ENCODE measurements at regions not wholly inside any gene's neighbourhood (a gene's known extent, or its start where the extent isn't known, plus 50 kb on each side); places are given as distances from the start of the nearest gene placed in this dataset.

DNA sequence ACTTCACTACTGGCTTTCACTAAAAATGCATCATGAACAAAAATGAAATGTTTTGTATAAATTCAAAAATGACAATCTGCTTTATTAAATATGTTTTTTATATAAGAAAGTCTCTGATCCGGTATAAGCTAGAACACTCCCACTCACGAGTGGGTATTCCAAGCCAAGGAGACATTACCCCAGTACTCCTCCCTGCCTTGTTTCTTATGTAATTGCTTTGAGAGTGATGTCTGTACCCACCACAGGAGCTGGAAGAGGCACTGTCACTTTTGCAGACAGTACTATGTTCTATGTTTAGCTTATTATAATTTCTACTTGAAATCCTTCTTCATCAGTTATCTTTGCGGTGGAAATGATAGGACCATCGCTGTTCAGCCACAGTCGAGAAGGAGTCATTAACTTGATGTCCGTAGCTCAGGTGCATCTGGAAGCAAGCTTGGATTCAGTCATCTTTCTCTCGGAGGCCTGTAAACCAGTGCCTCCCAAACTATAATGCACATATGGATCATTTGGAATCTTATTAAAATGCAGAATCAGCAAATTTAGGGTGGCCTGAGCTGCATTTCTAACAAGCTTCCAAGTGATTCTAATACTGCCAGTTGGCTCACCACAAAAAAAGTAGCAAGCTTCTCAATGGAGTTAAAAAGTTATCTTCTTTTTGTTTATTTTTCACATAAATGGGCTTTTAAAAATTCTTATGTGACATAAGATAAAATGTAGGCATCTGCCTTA, 396.4 kb downstream of the GRIA2 start:
- Histone ChIP-seq H3K36me3 (ENCODE audit: insufficient read depth, low read length) (no peaks in the 10 kb centered on the region), H3K9me3 (replicated peaks; ENCODE audit: low read length) (no peaks in the 10 kb centered on the region), H3K4me3 (ENCODE audit: low read length) (no peak overlapping the region), H3K4me1 (ENCODE audit: control insufficient read depth, insufficient read depth, low read length) (no peaks in the 10 kb centered on the region), H3K27me3 (ENCODE audit: control insufficient read depth, insufficient read depth, low read length) (no peaks in the 10 kb centered on the region), H3K4me2 (ENCODE audit: low read length) (no peak overlapping the region), H3K9ac (ENCODE audit: low read depth, low read length) (no peak overlapping the region)

DNA sequence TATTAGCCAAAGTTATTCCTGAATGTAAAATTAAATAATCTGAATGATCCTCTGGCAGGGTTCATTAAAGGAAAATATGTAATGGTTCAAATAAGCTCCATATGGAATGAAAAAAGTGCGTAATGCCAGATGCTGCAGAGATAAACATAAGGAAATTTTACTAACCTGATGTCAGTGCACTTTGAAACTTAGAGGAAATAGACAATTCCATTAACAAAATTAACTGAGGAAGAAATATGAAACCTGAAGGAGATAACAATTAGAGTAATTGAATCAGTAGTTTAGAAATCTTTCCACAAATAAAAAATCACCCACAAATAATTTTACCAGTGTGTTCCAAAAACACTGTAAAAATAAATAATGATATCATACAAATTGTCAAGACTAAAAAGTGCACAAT, 387.5 kb downstream of the GRIA2 start:
- Histone ChIP-seq H3K36me3 (ENCODE audit: insufficient read depth, low read length) (no peaks in the 10 kb centered on the region), H3K4me1 (ENCODE audit: control insufficient read depth, insufficient read depth, low read length) (no peaks in the 10 kb centered on the region), H3K9ac (ENCODE audit: low read depth, low read length) (no peak overlapping the region), H3K9me3 (replicated peaks; ENCODE audit: low read length) (no peaks in the 10 kb centered on the region), H3K4me3 (ENCODE audit: low read length) (no peak overlapping the region), H3K4me2 (ENCODE audit: low read length) (no peak overlapping the region), H3K27me3 (ENCODE audit: control insufficient read depth, insufficient read depth, low read length) (no peaks in the 10 kb centered on the region)

DNA sequence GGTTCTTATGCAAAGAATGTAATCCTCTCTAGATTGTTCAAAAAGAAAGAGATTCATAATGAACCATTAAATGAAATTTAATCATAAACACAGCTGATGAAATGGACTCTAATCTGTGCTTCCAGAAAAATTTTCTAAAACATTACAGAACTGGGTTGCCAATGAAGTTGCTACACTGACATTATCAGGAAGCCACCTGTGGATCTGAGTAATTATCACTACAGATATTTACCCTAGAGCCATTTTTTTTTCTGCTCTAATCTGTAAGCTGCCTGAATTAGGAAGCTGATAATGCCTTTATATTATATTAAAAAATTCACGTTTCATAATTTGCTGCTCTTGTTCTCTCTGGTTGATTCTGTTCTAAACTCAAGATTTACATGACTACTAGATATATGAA, 380.1 kb downstream of the GRIA2 start:
- Histone ChIP-seq H3K27me3 (ENCODE audit: control insufficient read depth, insufficient read depth, low read length) (no peaks in the 10 kb centered on the region), H3K4me2 (ENCODE audit: low read length) (no peak overlapping the region), H3K9me3 (replicated peaks; ENCODE audit: low read length) (no peaks in the 10 kb centered on the region), H3K4me1 (ENCODE audit: control insufficient read depth, insufficient read depth, low read length) (no peaks in the 10 kb centered on the region), H3K36me3 (ENCODE audit: insufficient read depth, low read length) (no peaks in the 10 kb centered on the region), H3K4me3 (ENCODE audit: low read length) (no peak overlapping the region), H3K9ac (ENCODE audit: low read depth, low read length) (no peak overlapping the region)

DNA sequence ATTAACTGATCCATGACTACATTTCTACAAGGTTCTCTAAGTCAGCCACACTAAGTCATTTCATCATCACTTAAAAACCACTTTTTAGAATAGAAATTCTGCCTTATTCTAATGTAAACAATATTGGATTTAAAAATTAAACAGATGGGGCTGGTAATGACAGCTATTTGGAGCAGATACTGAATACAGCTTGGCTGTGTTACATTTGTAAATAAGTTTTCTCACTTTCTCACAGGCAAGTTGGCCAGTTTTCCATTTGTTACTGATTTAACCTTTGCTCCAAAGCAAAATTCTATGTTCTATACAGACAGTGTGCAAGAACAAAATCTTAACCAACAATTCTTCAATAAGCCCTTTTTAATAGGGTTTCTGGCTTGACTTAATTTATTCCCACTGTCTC, 370.7 kb downstream of the GRIA2 start:
- no peak overlapping the region for H3K9ac ChIP-seq (ENCODE audit: low read depth, low read length)
- no peak overlapping the region for H3K4me3 ChIP-seq (ENCODE audit: low read length)
- H3K4me2 ChIP-seq (ENCODE audit: low read length): no peak overlapping the region
- H3K4me1 ChIP-seq (ENCODE audit: control insufficient read depth, insufficient read depth, low read length): no peaks in the 10 kb centered on the region
- H3K27me3 ChIP-seq (ENCODE audit: control insufficient read depth, insufficient read depth, low read length): no peaks in the 10 kb centered on the region
- no peaks in the 10 kb centered on the region for H3K36me3 ChIP-seq (ENCODE audit: insufficient read depth, low read length)
- no peaks in the 10 kb centered on the region for H3K9me3 ChIP-seq (replicated peaks; ENCODE audit: low read length)

DNA sequence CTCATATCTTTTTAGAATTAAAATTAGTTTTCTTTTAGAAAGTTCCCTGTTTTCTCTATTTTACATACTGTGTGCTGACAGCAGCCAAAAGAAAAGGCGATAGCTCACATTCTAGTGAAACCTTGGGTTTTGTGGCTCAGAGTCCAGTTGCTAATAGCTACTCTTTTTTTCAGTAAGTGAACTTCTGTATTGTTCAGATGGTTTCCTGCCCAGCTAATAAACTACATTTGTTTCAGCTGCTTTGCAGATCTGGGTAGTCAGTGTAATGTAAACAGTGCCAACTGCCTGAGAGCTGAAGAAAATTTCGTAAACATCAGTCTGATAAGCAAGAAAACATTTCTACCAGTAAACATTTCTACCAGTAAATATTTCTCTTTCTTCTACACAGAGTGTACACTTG, 370.2 kb downstream of the GRIA2 start:
- no peaks in the 10 kb centered on the region for H3K9me3 ChIP-seq (replicated peaks; ENCODE audit: low read length)
- H3K27me3 ChIP-seq (ENCODE audit: control insufficient read depth, insufficient read depth, low read length): no peaks in the 10 kb centered on the region
- no peaks in the 10 kb centered on the region for H3K4me1 ChIP-seq (ENCODE audit: control insufficient read depth, insufficient read depth, low read length)
- H3K4me3 ChIP-seq (ENCODE audit: low read length): no peak overlapping the region
- H3K4me2 ChIP-seq (ENCODE audit: low read length): no peak overlapping the region
- no peaks in the 10 kb centered on the region for H3K36me3 ChIP-seq (ENCODE audit: insufficient read depth, low read length)
- no peak overlapping the region for H3K9ac ChIP-seq (ENCODE audit: low read depth, low read length)

DNA sequence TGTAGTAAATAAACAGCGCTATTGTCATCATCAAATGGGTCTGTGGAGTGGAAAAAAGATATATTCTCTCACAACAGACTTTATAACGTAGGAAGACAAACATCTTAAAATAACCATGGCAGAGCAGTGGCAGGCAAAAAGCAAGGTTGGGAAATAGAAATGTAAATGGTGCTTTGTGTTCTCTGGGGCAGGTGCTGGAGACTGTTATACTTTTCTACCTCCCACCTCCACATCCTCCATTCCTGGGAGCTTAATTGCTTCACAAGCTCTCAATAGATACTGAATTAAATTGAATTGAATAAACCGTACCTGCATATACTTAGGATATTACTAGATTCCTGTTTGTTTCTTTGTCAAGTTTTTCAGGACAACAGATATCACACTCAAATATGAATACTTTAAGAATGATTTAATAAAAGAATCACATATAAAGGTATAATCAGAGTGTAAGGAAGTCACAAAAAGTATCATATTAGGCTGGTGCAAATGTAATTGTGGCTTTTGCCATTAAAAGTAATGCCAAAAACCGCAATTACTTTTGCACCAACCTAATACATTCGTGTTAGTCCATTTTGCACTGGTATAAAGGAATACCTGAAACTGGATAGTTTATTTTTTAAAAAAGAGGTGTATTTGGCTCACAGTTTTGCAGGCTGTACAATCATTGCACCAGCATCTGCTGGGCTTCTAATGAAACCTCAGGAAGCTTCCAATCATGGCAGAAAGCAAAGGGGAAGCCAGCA, 367.3 kb downstream of the GRIA2 start:
- no peaks in the 10 kb centered on the region for H3K4me1 ChIP-seq (ENCODE audit: control insufficient read depth, insufficient read depth, low read length)
- H3K27me3 ChIP-seq (ENCODE audit: control insufficient read depth, insufficient read depth, low read length): no peaks in the 10 kb centered on the region
- H3K9ac ChIP-seq (ENCODE audit: low read depth, low read length): no peak overlapping the region
- H3K9me3 ChIP-seq (replicated peaks; ENCODE audit: low read length): no peaks in the 10 kb centered on the region
- H3K36me3 ChIP-seq (ENCODE audit: insufficient read depth, low read length): no peaks in the 10 kb centered on the region
- H3K4me2 ChIP-seq (ENCODE audit: low read length): no peak overlapping the region
- no peak overlapping the region for H3K4me3 ChIP-seq (ENCODE audit: low read length)

DNA sequence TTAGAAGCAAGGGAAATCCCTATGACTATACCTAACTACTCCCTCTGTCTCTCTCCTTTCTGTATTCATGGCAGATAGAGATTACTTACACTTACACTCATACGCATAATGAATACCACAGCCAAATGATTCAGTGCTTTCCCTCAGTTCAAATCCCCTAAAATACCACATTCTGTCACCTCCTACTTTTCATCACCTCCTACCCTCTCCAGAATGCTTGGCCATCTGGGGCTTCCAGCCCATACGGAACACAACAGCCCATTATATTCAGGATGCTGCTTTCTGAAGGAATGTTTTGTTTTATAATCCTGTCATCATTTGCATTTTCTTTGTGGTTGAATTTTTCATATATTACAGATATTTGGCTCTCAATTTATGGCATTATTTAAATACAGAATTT, 361.6 kb downstream of the GRIA2 start:
- Histone ChIP-seq H3K36me3 (ENCODE audit: insufficient read depth, low read length) (no peaks in the 10 kb centered on the region), H3K27me3 (ENCODE audit: control insufficient read depth, insufficient read depth, low read length) (no peaks in the 10 kb centered on the region), H3K4me2 (ENCODE audit: low read length) (no peak overlapping the region), H3K4me3 (ENCODE audit: low read length) (no peak overlapping the region), H3K9ac (ENCODE audit: low read depth, low read length) (no peak overlapping the region), H3K4me1 (ENCODE audit: control insufficient read depth, insufficient read depth, low read length) (no peaks in the 10 kb centered on the region), H3K9me3 (replicated peaks; ENCODE audit: low read length) (no peaks in the 10 kb centered on the region)

DNA sequence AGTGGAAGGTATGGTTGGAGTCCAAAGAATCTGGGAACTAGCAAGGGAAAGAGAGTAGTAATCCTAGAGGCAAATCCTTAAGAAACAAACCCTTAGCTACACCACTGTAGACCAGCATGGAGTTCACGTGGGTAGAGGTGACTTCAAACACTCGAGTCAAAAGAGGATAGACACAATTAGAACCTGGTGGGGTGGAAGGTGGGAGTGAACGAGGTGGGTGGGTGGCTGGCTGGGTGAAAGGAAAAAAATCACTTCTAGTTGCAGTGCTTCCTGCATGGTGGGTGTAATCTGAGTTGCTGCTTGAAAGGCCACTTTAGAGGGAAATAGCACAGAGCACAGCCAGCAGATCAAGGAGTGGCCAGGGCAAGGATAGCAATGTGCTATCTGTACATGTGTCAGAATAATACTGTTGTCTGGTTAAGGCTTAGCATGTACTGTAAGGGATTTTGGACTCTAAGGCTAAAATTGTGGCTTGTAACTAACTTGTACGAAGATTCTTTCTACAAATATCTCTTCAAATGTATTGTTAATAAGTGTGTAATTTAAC, 356.2 kb downstream of the GRIA2 start:
- H3K9ac ChIP-seq (ENCODE audit: low read depth, low read length): no peak overlapping the region
- H3K4me3 ChIP-seq (ENCODE audit: low read length): no peak overlapping the region
- H3K36me3 ChIP-seq (ENCODE audit: insufficient read depth, low read length): no peaks in the 10 kb centered on the region
- no peaks in the 10 kb centered on the region for H3K9me3 ChIP-seq (replicated peaks; ENCODE audit: low read length)
- no peaks in the 10 kb centered on the region for H3K4me1 ChIP-seq (ENCODE audit: control insufficient read depth, insufficient read depth, low read length)
- H3K4me2 ChIP-seq (ENCODE audit: low read length): no peak overlapping the region
- H3K27me3 ChIP-seq (ENCODE audit: control insufficient read depth, insufficient read depth, low read length): no peaks in the 10 kb centered on the region

DNA sequence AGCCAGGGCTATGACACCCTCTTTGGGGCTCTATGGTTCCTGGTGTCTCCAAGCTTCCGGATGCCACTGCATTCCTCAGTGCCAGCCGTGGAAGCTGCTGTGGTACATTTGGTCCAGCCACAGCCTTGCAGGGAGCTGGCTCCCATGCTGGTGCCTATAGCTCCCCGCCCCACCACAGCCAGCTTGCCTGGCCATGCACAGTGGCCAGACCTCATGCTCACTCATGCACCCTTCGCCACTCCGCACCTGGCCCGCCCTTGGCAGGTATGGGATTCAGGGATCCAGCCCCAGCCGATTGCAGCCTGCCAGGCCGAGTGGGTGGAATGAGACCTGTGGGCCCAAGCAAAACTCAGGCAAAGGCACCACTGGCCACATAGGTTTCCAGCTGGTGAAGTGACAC, 354.8 kb downstream of the GRIA2 start:
- Histone ChIP-seq H3K9ac (ENCODE audit: low read depth, low read length) (no peak overlapping the region), H3K4me1 (ENCODE audit: control insufficient read depth, insufficient read depth, low read length) (no peaks in the 10 kb centered on the region), H3K9me3 (replicated peaks; ENCODE audit: low read length) (no peaks in the 10 kb centered on the region), H3K4me3 (ENCODE audit: low read length) (no peak overlapping the region), H3K36me3 (ENCODE audit: insufficient read depth, low read length) (no peaks in the 10 kb centered on the region), H3K27me3 (ENCODE audit: control insufficient read depth, insufficient read depth, low read length) (no peaks in the 10 kb centered on the region), H3K4me2 (ENCODE audit: low read length) (no peak overlapping the region)

DNA sequence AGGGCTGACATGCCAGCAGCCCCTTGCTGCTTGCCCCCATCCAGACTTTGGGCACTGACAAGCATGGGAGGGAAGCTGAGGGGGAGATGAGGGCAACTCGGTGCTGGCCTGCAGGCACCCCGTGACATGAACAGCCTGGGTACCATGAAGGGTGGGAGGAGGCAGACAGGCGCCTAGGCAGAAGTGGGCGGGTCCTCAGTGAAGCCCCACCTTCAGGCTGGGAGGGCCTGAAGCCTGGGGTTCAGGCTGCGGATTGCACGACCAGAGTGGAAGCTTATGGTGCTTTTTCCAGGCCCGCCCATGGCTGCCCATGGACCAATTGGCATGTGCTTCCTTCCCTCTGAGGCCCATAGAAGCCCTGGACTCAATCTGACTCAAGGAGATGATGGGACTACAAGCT, 354.1 kb downstream of the GRIA2 start:
- no peak overlapping the region for H3K4me3 ChIP-seq (ENCODE audit: low read length)
- H3K4me2 ChIP-seq (ENCODE audit: low read length): no peak overlapping the region
- H3K9ac ChIP-seq (ENCODE audit: low read depth, low read length): no peak overlapping the region
- H3K4me1 ChIP-seq (ENCODE audit: control insufficient read depth, insufficient read depth, low read length): no peaks in the 10 kb centered on the region
- no peaks in the 10 kb centered on the region for H3K36me3 ChIP-seq (ENCODE audit: insufficient read depth, low read length)
- H3K27me3 ChIP-seq (ENCODE audit: control insufficient read depth, insufficient read depth, low read length): no peaks in the 10 kb centered on the region
- no peaks in the 10 kb centered on the region for H3K9me3 ChIP-seq (replicated peaks; ENCODE audit: low read length)

DNA sequence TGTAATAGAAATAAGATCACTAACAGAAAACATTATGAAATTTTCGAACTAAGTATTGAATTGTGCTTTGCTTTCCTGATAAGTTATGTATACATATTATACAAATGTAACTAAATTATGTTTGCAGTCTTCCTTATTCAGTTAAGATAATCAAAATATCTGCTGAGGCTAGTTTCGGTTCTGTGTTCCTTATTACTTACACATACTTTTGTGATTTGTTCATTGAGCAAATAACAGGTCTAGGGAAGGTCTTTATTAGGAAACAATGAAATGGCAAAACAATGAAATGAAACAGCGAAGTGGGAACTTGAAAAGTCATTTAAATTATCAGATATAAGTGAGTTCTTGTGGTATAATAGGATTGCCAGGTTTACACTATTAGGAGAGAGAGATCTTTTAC, 352.4 kb downstream of the GRIA2 start:
- Histone ChIP-seq H3K27me3 (ENCODE audit: control insufficient read depth, insufficient read depth, low read length) (no peaks in the 10 kb centered on the region), H3K4me2 (ENCODE audit: low read length) (no peak overlapping the region), H3K9ac (ENCODE audit: low read depth, low read length) (no peak overlapping the region), H3K9me3 (replicated peaks; ENCODE audit: low read length) (no peaks in the 10 kb centered on the region), H3K4me1 (ENCODE audit: control insufficient read depth, insufficient read depth, low read length) (no peaks in the 10 kb centered on the region), H3K36me3 (ENCODE audit: insufficient read depth, low read length) (no peaks in the 10 kb centered on the region), H3K4me3 (ENCODE audit: low read length) (no peak overlapping the region)

DNA sequence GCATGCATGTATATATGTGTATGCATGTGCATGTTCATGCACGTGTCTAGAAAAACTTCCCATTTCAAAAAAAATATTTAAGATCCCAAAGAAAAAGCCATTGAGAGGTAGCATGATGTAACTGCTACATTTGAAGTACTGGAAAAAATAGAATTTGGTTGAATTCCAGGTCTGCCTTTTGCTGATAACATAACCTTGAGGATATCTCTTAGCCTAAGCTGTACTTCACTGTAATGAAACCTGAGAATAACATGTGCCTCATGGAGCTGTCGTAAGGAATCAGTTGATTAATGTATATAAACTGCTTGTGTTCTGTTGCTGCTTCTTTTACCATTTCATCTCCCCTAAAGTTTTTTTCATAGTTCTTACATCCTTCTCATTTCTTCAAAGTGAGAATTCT, 351.8 kb downstream of the GRIA2 start:
- Histone ChIP-seq H3K4me3 (ENCODE audit: low read length) (no peak overlapping the region), H3K27me3 (ENCODE audit: control insufficient read depth, insufficient read depth, low read length) (no peaks in the 10 kb centered on the region), H3K9me3 (replicated peaks; ENCODE audit: low read length) (no peaks in the 10 kb centered on the region), H3K4me2 (ENCODE audit: low read length) (no peak overlapping the region), H3K4me1 (ENCODE audit: control insufficient read depth, insufficient read depth, low read length) (no peaks in the 10 kb centered on the region), H3K36me3 (ENCODE audit: insufficient read depth, low read length) (no peaks in the 10 kb centered on the region), H3K9ac (ENCODE audit: low read depth, low read length) (no peak overlapping the region)
